T1000 (cell line): ENCODE measurements at regions not wholly inside any gene's neighbourhood (a gene's known extent, or its start where the extent isn't known, plus 50 kb on each side); places are given as distances from the start of the nearest gene placed in this dataset.

Source experiments
- DNase-seq: peaks from one replicate; lab custom pipeline; 2025; ENCODE audit warnings: mixed read lengths; lab: John Stamatoyannopoulos, UW

GRCh38 chr11:121792185-121792584 is 323.8 kb downstream of the BLID start:
- no peak for DNase-seq

DNA sequence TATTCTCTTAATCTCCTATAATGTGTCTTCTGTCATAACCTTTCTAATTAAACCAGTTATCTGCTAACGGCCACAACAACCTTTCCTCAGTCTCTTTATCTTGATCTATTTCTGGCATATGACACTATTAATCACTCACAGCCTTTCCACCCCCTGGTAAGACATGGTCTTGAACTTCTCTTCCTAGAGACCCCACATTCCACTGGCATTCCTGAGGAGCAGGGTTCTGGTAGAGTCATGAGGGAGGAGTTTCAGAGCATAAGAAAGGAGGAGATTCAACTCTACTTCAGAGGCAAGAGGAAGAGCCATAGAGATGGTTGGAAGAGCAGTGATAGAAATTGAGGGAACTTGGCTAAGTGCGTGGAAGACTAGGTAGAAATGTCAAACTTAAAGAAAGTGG is 325.6 kb downstream of the BLID start:
- DNase-seq, result no peak

DNA sequence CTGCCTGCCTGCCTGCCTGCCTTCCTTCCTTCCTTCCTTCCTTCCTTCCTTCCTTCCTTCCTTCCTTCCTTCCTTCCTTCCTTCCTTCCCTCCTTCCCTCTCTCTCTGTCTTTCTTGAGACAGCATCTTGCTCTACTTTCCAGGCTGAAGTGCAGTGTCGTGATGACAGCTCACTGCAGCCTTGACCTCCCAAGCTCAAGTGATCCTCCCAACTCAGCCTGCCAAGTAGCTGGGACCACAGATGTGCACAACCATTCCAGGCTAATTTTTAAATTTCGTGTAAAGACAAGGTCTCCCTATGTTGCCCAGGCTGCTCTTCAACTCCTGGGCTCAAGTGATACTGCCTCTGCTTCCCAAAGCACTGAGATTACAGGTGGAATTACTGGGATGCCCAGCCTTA is 328.2 kb upstream of the SORL1-AS1 start:
- no peak for DNase-seq

DNA sequence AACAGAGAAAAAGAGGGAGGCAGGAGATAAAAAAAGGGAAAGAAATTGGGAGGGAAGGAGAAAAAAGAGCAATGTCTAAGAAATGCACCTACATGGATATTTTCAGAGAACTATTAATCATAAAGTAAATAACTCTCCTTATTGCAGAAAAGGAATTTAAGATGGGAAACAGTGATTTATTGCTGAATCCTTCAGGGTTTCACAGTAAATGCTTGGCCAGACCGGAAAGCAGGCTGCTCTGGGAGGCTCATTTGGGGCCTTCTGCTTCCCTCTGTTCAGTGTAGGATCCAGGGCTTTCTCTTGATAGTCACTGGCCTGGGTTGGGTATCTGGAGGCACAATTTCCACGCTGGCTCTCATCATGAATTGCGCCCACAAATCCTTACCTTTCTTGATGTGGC is 324.3 kb upstream of the SORL1-AS1 start:
- DNase-seq, result no peak

GRCh38 chr11:121775276-121775675 is 322.5 kb upstream of the SORL1-AS1 start:
- DNase-seq, result no peak

GRCh38 chr11:121773076-121773475 is 320.3 kb upstream of the SORL1-AS1 start:
- DNase-seq, result no peak

DNA sequence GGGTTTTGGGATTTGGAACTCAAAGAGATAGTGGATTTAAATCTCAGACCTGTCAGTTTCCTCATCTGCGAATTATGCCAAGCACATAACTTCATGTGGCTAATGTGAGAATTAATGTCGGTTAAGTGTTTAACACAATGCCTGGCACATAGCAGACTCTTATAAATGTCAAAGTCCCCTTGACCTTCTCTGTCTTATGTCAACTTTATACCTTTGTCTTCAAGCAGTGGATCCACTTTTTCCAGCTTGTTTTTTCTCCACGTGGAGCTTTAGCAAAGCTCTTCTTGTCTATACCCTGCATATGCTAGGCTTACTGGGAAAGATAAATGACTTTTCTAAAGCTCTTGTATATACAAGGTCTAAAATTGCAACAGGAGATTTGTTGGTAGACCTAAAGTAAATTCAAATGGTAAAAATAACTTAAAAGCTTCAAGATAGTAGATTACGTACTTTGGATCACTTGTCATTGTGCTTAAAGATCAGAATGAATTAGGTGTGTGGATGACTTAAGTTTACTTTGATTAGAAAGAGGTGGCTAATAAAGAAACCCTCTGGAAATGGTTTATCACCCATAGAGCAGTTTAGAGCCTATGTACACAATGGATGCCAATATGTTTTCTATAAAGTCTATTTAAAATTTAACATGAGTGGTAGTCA is 318.3 kb upstream of the SORL1-AS1 start:
- no peak for DNase-seq

GRCh38 chr11:121769191-121769590 is 316.4 kb upstream of the SORL1-AS1 start:
- no peak for DNase-seq

GRCh38 chr11:121767433-121767832 is 314.7 kb upstream of the SORL1-AS1 start:
- DNase-seq, result no peak

DNA sequence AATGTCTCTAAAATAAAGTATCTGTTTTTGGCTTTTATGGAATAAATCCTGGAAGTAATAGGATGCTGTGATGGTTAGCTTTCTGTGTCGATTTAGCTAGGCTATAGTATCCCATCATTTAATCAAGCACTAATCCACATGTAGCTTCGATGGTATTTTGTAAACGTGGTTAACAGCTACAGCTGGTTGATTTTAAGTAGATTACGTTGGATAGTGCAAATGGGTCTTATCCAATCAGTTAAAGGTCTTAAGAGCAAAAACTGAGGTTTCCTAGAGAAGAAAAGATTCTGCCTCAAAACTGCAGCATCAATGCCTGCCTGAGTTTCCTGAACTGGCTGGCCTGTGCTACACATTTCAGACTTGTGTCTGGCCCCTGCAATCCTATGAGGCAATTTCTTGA is 314.2 kb upstream of the SORL1-AS1 start:
- no peak for DNase-seq

- DNase-seq, result no peak
Measured at GRCh38 chr11:121766166-121766565, 313.4 kb upstream of the SORL1-AS1 start.

DNA sequence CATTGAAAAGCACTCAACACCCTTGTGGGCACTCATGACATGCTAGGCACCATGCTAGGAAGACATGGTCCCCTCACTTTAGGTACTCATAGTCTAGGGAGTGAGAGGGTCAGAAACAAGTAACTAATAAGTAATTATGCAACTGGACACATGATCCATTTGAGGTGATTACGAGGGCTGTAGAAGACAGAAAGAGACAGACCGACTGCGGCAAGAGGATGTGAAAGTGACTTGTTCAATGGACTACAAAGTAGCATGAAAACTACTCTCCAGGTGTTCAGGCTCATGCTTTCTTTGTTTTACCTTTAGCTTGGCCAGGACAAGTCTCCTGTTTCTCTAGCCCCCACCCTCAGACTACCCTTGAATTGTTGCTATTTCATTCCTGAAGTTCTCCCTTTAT is 310.8 kb upstream of the SORL1-AS1 start:
- no peak for DNase-seq

GRCh38 chr11:121762820-121763219 is 310.1 kb upstream of the SORL1-AS1 start:
- no peak for DNase-seq

DNA sequence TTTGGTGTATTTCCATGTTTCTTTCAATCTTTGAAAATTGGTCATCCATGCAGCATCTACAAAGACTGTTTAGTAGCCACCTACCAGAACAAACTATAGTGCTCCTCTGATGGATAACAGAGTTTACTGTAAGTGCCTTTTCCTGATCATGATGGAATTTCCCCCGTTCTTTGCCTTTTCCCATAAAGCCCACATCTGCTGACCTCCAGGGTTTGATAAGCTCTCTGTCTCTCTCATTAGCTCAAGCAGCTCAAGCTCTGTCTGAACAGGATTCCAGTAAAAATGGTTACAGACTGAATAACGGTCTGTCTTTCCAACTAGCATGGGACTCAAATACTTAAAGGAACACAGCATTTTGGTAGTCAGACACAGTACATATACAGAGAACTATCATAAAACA is 308.4 kb upstream of the SORL1-AS1 start:
- DNase-seq, result no peak

GRCh38 chr11:121757480-121758125 is 304.8 kb upstream of the SORL1-AS1 start:
- DNase-seq, result no peak

DNA sequence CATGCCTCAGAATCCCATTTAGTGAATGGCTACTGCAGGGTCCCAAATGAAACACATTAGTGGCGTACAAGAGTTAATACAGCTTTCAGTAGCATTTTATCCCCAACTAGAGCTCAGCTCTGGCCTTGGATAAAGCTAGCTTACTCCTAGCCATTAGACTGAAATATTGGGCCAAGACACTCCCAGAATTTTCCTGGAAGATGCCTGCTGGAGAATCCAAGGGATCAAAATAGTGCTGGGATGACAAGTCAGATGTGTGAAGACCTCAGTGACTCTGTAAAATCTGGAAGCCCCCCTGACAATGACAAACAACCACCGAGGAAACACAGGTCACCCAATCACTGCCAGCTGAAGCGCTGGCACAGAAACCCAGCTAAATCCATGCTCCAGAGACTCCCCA is 303.1 kb upstream of the SORL1-AS1 start:
- DNase-seq, result no peak

DNA sequence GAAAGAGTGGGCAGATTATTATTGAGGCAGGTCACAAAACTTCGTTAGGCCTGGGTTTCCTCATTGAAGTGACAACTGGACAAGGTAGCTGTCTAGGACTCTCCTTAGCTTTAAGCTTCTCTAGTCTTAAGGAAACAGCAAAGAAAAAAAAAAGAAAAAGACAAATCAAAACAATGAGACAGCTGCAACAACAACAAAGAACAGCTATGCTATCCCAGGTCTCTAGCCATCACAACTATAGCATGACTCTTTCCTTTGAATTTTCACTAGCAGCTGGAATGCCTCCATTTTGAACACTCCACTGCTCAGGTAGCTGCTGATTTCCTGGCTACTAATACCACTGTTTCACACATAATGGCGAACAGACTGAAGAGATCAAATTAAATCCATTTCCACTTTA is 302.4 kb upstream of the SORL1-AS1 start:
- no peak for DNase-seq

DNA sequence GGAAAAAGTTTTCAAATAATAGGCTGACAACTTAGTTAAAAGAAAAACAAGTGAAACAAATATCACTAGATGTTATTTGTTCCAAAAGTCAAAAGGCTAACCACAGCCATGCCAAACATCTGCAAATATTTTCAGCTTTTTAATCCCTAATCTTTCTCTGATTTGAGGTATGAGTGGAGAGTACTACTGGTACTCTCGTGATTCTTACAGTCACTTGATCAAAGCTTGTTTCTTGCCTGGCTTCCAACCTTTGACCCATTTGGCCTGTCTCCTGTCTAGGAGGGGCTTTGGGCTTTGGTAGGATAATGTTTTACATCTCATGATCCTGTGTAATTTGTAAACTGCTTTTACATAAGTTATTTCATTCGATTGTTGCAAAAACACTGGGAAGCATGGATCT is 301.8 kb upstream of the SORL1-AS1 start:
- DNase-seq, result no peak

DNA sequence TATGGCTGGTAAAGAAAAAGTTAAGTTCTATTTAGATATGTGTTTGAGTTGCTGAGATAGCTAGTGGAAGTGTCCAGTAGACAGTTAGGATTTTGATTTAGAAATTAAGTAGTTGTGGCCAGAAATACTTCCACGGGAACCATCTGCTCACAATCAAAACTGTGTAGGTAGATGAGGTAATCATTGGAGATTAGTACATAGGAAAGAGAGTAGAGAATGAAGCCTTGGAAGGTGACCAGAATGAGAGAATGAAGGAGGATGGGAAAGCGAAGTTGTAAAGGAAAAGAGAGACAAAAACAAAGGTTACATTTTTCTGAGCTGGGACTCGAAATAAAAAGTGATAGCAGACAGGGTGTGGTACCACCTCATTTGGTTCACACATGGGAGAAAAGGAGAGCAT is 296.9 kb upstream of the SORL1-AS1 start:
- DNase-seq, result no peak

DNA sequence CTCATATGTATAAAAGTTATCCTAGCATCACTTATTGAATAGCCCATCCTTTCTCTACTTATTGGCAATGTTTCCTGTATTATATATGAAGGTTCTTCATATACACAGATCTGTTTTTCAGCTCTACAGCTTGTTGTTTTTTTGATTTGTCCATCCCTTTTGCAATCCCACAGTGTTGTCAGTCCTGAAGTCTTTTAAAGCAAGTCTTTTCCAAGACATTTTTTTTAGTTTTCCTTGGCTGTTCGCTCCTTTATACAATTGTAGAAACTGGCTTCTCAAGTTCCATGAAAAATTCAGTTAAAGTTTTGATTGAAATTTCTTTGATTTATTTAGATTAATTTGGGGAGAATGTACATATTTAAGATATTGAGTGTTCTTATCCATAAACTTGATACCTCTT is 295.3 kb upstream of the SORL1-AS1 start:
- DNase-seq, result no peak

DNA sequence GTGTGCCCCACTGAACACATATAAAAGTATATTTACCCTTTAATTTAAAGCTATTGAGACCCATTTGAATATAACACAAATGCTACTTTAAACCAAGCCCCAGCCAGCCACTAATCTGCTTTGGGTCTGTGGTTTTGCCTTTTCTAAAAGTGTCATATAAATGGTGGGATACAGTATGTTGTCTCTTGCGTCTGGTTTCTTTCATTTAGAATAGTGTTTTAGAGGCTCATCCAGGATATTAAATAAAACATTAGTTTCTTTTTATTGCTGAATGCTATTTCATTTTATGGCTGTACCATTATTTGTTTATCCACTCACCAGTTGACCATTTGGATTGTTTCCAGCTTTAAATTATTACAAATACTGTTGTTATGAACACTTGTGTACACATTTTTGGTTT is 290.5 kb upstream of the SORL1-AS1 start:
- no peak for DNase-seq

DNA sequence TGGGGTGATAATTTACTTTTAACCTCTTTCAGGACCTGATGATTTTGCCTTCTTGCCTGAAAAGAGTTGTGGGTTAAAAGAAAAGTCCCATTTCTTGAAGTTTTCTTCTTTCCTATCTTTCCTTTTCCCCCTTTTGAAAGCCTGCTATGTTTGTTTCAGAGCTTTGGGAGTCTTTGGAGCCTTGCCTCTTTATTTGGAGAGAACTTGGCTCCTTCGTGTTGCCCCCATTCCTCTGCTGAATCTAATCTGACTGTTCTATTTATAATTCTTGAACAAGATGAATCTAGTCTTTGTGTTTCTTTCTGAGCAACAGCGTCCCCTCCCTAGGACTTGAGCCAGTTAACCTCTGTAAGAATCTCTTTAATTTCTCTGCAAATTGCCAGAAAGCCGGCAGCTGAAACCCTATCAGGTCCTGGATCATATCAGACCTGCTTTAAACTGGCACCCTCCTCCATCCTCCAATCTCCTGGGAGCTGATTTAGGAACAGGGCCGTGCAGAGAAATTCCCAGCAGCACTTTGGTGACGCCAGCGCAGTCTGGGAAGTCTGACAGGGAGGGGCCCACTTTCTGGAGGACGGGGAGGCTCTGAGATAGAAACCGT is 289.1 kb upstream of the SORL1-AS1 start:
- DNase-seq, result no peak

- DNase-seq, result no peak
Measured at GRCh38 chr11:121741351-121741760, 288.6 kb upstream of the SORL1-AS1 start.

DNA sequence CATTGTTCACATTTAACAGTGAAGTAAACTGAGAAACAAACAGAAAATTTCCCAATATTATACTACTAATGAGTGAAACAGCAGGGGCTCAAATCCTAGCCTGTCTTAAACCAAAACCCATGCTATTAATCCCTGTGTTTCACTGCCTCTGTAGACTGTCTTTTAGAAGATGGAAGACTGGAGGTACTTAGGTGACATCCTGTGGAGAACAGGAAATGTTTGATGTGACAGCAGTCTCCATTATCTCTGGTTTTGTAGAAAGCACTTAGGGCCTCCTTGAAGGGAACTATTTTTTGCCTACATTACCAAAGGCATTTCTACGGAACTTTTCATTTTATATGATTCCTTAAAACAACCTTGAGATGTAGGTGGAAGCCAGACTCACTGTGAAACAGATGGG is 288.1 kb upstream of the SORL1-AS1 start:
- no peak for DNase-seq
